Coronary artery (tissue), 2 donors: ENCODE measurements at regions not wholly inside any gene's neighbourhood (a gene's known extent, or its start where the extent isn't known, plus 50 kb on each side); places are given as distances from the start of the nearest gene placed in this dataset.

Source experiments
- DNase-seq: peaks from one replicate; pipeline ENCODE4 v3.0.0-alpha.2; 2017; ENCODE audit warnings: low spot score
- H3K27ac ChIP-seq, 2 donors: fragments of 200-600 bp; sonication (generic); one replicate each; pipeline ENCODE4 v1.5.1; 2016 to 2019
- H3K4me3 ChIP-seq: fragments of 200-600 bp; sonication (generic); 2 replicates; pipeline ENCODE4 v1.5.1; 2016; ENCODE audit warnings: mild to moderate bottlenecking, moderate library complexity
- TF ChIP-seq, protein P1 (sequence below): fragments of 200-600 bp; sonication (generic); IDR thresholded peaks from one replicate; pipeline ENCODE4 v1.5.1; 2019; ENCODE audit warnings: antibody characterized with exemption

DNA sequence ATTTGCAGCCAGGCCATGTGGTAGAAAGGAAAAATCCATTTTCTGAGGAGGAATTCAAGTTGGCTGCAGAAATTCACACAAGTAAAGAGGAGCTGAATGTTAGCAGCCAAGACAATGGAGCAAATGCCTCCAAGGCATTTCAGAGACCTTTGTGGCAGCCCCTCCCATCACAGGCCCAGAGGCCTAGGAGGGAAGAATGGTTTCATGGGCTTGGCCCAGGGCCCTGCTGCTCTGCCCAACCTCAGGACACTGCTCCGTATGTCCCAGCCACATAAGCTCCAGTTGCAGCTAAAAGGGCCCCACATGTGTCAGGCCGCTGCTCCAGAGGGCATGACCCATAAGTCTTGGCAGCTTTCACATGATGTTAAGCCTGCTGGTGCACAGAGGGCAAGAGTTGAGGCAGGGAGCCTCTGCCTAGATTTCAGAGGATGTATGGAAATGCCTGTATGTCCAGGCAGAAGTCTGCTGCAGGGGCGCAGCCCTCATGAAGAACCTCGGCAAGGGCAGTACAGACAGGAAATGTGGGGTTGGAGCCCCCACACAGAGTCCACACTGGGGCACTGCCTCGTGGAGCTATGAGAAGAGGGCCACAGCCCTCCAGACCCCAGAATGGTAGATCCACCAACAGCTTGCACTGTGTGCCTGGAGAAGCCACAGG, 144.2 kb upstream of the EPB41L4A start:
- TF ChIP-seq, protein P1, sequence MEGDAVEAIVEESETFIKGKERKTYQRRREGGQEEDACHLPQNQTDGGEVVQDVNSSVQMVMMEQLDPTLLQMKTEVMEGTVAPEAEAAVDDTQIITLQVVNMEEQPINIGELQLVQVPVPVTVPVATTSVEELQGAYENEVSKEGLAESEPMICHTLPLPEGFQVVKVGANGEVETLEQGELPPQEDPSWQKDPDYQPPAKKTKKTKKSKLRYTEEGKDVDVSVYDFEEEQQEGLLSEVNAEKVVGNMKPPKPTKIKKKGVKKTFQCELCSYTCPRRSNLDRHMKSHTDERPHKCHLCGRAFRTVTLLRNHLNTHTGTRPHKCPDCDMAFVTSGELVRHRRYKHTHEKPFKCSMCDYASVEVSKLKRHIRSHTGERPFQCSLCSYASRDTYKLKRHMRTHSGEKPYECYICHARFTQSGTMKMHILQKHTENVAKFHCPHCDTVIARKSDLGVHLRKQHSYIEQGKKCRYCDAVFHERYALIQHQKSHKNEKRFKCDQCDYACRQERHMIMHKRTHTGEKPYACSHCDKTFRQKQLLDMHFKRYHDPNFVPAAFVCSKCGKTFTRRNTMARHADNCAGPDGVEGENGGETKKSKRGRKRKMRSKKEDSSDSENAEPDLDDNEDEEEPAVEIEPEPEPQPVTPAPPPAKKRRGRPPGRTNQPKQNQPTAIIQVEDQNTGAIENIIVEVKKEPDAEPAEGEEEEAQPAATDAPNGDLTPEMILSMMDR = no peak
- Histone ChIP-seq H3K4me3 (no peak overlapping the region), H3K27ac (no peak overlapping the region)
- no peak for DNase-seq

- TF ChIP-seq, protein P1 = no peak
- no peak overlapping the region for H3K4me3 ChIP-seq
- DNase-seq = no peak
- H3K27ac ChIP-seq = no peak overlapping the region
Measured at GRCh38 chr5:112566251-112566650, 147.2 kb upstream of the EPB41L4A start.

- DNase-seq = no peak
- TF ChIP-seq, protein P1 = no peak
- no peak overlapping the region for H3K4me3 ChIP-seq
- no peak overlapping the region for H3K27ac ChIP-seq
Measured at GRCh38 chr5:112569596-112569995, 150.5 kb upstream of the EPB41L4A start.

DNA sequence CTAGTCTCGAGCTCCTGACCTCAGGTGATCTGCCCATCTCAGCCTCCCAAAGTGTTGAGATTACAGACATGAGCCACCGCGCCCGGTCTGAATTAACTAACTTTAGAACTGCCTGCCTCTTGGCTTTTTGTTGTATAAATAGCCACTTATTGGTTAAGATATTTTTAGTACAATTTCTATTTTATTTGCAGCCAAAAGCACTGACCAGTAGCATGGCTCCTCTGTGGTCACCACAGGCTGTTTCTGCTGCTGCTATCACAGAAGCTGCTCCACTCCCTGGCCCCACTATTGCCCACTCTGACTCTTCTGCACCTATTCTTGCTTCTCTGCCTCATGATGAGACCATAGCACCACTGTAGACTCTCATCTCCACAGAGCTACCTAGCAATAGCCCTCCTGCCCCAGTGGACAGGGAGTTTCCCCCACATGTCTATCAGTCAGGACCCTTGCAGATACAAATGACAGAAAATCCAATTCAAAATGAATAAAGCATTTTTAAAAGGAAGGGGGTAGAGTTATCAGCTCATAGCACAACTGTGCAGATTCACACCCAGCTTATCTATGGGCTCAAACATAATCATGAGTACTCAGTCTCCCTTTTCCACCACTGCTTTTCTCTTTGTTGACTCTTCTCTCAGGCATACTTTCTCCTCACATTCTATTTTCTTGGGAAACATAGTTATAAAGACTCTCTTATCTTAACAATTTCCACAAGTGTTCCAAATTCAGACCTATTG, 151.8 kb upstream of the EPB41L4A start:
- no peak overlapping the region for H3K4me3 ChIP-seq
- H3K27ac ChIP-seq = no peak overlapping the region
- TF ChIP-seq, protein P1 = no peak
- DNase-seq = no peak

DNA sequence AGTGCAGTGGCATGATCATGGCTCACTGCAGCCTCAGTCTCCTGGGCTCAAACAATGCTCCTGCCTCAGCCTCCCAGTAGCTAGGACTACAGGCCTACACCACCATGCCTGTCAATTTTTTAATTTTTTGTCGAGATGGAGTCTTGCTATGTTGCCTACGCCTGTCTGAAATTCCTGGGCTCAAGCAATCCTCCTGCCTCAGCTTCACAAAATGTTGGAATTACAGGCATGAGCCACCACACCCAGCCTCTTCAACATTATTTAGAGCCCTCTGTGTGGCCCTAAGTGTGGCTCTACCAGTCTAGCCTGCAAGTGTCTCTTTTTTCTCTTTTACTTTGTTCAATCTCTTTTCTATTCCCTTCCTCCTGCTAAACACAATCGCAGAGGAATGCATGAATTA, 154.4 kb upstream of the EPB41L4A start:
- H3K4me3 ChIP-seq = no peak overlapping the region
- DNase-seq = no peak
- H3K27ac ChIP-seq = no peak overlapping the region
- TF ChIP-seq, protein P1 = no peak

DNA sequence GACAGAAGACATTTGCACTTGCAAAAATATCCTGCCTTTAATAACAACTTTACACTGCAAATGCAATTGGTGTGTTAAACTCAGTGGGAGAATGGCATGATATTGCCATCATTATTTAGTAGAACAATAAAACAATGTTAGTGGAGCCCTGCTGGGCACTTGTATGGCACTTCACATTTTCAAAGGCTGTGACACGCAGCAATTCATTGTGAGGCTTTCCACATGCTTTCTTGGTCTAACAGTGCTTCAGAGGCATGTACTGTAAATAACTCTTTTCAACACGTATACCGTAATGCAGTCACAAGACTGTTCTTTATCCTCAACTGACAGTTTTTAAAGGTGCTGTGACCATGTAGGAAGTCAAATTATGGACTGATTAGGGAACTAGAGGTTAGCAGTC, 155.5 kb upstream of the EPB41L4A start:
- TF ChIP-seq, protein P1 = no peak
- no peak overlapping the region for H3K27ac ChIP-seq
- H3K4me3 ChIP-seq = no peak overlapping the region
- DNase-seq = no peak

- H3K27ac ChIP-seq = peak overlapping the region; percentile 9 to 29
- DNase-seq = no peak
- H3K4me3 ChIP-seq = no peak overlapping the region
- TF ChIP-seq, protein P1 = no peak
Measured at GRCh38 chr5:112576298-112576925, 157.3 kb upstream of the EPB41L4A start.
